ENCODE measurements at regions not wholly inside any gene's neighbourhood (a gene's known extent, or its start where the extent isn't known, plus 50 kb on each side); places are given as distances from the start of the nearest gene placed in this dataset.
"Not testable (repeated sequence)": the region's sequence is repeated elsewhere in the genome, so short reads cannot be mapped to it uniquely, and the experiment has no call there.

- TF ChIP-seq, protein P1, sequence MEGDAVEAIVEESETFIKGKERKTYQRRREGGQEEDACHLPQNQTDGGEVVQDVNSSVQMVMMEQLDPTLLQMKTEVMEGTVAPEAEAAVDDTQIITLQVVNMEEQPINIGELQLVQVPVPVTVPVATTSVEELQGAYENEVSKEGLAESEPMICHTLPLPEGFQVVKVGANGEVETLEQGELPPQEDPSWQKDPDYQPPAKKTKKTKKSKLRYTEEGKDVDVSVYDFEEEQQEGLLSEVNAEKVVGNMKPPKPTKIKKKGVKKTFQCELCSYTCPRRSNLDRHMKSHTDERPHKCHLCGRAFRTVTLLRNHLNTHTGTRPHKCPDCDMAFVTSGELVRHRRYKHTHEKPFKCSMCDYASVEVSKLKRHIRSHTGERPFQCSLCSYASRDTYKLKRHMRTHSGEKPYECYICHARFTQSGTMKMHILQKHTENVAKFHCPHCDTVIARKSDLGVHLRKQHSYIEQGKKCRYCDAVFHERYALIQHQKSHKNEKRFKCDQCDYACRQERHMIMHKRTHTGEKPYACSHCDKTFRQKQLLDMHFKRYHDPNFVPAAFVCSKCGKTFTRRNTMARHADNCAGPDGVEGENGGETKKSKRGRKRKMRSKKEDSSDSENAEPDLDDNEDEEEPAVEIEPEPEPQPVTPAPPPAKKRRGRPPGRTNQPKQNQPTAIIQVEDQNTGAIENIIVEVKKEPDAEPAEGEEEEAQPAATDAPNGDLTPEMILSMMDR (IDR thresholded peaks at IDR 0.05; ENCODE audit: extremely low read depth, insufficient read depth, missing control alignments): no peak
- in situ Hi-C loops (cut with MboI; ENCODE audit: low pct_unique_long_range_greater_than_20kb, low sequenced_read_pairs, unreplicated experiment): no loop called here
- DNase-seq (ENCODE audit: low spot score): no peak
These were observed 97.6 kb upstream of the ITGB1 start for GRCh38 chr10:33055625-33056024.

GRCh38 chr10:33052915-33053810, 95.1 kb upstream of the ITGB1 start:
- TF ChIP-seq, protein P1 (IDR thresholded peaks at IDR 0.05; ENCODE audit: extremely low read depth, insufficient read depth, missing control alignments): no peak
- in situ Hi-C loops (cut with MboI; ENCODE audit: low pct_unique_long_range_greater_than_20kb, low sequenced_read_pairs, unreplicated experiment): no loop called here
- no peak for DNase-seq (ENCODE audit: low spot score)

DNA sequence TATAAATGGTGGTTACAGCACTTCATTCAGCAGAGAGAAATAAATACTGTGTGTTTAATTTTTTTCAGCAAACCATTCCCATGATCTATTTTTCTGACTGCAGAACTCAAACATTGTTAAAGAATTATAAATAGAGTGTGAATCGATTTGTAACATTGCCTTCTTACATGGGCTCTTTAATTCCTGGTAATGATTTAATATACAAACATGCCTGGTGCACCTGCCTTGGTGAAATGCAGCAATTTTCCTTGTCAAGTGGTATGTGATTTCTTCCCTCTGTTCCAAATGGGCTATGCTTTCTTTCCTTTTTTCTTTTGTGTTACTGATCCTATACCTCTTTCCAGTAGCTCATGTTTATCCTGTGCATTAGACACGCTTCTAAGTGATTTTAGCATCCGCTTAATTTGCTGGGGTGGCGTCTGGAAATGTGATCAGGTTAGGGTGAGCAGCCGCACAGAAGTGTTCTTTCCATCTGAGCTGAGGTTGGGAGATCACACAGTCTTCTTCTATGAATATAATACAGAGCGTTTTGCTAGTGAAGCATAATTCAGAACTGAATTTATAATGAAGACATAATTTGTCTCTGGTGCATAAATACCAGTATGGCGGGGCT, 94.3 kb upstream of the ITGB1 start:
- in situ Hi-C loops (cut with MboI; ENCODE audit: low pct_unique_long_range_greater_than_20kb, low sequenced_read_pairs, unreplicated experiment): no loop called here
- TF ChIP-seq, protein P1 (IDR thresholded peaks at IDR 0.05; ENCODE audit: extremely low read depth, insufficient read depth, missing control alignments): no peak
- DNase-seq (ENCODE audit: low spot score): no peak

DNA sequence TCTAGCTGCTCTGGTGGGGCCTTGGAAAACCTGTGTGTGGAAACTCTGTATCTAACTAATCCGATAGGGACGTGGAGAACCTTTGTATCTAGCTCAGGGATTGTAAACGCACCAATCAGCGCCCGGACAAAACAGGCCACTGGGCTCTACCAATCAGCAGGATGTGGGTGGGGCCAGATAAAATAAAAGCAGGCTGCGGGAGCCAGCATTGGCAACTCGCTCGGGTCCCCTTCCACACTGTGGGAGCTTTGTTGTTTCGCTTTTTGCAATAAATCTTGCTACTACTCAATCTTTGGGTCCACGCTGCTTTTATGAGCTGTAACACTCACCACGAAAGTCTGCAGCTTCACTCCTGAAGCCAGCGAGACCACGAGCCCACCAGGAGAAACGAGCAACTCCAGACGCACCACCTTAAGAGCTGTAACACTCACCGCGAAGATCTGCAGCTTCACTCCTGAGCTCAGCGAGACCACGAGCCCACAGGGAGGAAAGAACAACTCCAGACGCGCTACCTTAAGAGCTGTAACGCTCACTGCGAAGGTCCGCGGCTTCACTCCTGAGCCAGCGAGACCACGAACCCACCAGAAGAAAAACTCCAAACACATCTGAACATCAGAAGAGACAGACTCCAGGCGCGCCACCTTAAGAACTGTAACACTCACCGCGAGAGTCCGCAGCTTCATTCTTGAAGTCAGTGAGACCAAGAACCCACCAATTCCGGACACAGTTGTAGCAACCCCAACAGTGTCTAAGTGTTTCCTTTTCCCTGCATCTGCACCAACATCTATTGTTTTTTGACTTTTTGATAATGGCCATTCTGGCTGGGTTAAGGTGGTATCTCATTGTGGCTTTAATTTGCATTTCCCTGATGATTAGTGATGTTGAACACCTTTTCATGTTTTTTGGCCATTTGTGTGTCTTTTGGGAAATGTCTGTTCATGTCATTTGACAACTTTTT, 92.2 kb upstream of the ITGB1 start:
- DNase-seq (ENCODE audit: low spot score); in situ Hi-C loops (cut with MboI; ENCODE audit: low pct_unique_long_range_greater_than_20kb, low sequenced_read_pairs, unreplicated experiment): not testable (repeated sequence)

- no peak for DNase-seq (ENCODE audit: low spot score)
- in situ Hi-C loops (cut with MboI; ENCODE audit: low pct_unique_long_range_greater_than_20kb, low sequenced_read_pairs, unreplicated experiment): no loop called here
- TF ChIP-seq, protein P1 (IDR thresholded peaks at IDR 0.05; ENCODE audit: extremely low read depth, insufficient read depth, missing control alignments): no peak
These were observed 90.2 kb upstream of the ITGB1 start for GRCh38 chr10:33048223-33048622.

DNA sequence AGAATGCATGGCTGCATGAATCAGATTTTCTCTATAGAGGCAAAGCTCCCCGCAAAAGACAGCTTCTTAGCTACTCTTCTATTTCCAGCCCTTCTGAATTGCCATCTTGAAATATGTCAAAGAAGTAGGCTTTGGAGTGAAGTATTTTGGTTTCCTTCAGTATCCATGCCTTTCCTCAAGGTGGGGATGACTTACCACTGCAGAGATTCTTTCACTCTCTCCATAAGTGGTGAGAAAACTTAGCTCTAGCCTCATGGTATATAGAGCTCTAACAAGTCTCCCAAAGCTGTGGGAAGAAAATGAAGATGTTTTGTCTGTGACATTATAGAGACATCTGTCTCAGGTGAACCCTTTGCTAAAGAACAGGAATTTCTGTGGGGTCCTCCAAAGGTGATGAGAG, 89.6 kb upstream of the ITGB1 start:
- in situ Hi-C loops (cut with MboI; ENCODE audit: low pct_unique_long_range_greater_than_20kb, low sequenced_read_pairs, unreplicated experiment): no loop called here
- no peak for DNase-seq (ENCODE audit: low spot score)
- TF ChIP-seq, protein P1 (IDR thresholded peaks at IDR 0.05; ENCODE audit: extremely low read depth, insufficient read depth, missing control alignments): no peak

Data from GM13977 (cell line).